Right hindlimb (tissue), 1 donor: ENCODE measurements at regions not wholly inside any gene's neighbourhood (a gene's known extent, or its start where the extent isn't known, plus 50 kb on each side); places are given as distances from the start of the nearest gene placed in this dataset.
"Not testable (repeated sequence)": the region's sequence is repeated elsewhere in the genome, so short reads cannot be mapped to it uniquely, and the experiment has no call there.

Source experiments
- DNase-seq: peaks from one replicate; pipeline ENCODE4 v3.0.0-alpha.2; 2018

GRCh38 chr2:109692013-109692743 lies 78.0 kb downstream of the SOWAHC start:
- DNase-seq = no peak

DNA sequence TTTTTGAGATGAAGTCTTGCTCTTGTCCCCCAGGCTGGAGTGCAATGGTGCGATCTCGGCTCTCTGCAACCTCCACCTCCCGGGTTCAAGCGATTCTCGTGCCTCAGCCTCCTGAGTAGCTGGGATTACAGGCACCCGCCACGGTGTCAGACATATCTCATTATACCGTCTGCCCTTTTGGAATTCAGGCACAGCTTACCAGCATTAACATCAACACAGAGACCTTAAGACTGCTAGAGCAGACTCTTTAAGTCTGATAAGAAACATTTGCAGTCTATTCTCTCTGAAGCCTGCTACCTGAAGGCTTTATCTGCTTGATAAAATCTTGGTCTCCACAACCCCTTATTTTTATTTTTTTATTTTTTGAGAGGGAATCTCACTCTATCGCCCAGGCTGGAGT lies 78.7 kb downstream of the SOWAHC start:
- not testable (repeated sequence) for DNase-seq

GRCh38 chr2:109693292-109693691 lies 79.1 kb downstream of the SOWAHC start:
- DNase-seq = not testable (repeated sequence)

DNA sequence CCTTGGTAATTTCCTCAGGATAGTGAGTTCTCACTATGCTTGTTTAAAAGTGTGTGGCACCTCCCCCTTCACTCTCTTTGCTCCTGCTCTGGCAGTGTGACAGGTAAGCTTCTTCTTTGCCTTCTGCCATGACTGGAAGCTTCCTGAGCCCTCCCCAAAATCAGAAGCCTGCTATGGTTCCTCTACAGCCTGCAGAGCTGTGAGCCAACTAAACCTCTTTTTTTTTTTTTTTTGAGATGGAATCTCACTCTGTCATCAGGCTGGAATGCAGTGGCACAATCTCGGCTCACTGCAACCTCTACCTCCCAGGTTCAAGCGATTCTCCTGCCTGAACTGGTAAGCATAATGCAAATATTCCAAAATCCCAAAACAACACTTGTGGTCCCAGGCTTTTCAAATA lies 80.0 kb downstream of the SOWAHC start:
- DNase-seq = no peak

- DNase-seq = no peak
Observed at GRCh38 chr2:109695290-109695689, 81.1 kb downstream of the SOWAHC start.

GRCh38 chr2:109699646-109700045 lies 85.5 kb downstream of the SOWAHC start:
- no peak for DNase-seq

DNA sequence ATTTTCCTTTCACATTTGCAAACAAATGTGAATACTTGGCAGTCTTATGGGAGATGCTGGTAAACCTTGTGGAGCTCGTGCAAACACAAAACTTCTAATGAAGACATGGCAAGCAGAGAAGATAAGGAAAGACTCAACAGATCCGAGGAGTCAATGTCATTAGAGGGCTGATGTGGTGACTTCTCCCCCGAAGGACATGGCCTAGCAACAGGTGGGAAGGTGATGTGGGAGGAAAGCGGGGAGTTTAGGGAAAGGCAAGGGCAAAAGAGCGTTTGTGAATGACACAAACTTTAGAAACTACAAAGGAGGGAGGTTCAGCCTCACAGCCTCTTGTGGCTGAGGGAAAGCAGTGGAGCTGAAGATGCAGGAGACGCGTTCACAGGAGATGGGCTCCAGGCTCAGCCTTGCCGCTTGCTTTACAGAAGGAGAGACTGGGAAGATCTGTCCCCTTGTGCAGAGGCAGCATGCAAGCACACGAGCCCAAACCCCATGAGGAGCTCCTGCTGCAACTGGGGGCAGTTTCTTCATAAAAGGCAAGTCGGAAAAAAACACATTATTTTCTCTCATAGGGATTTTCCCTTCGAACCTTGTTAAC lies 86.6 kb downstream of the SOWAHC start:
- no peak for DNase-seq

GRCh38 chr2:109701362-109701761 lies 87.2 kb downstream of the SOWAHC start:
- DNase-seq = no peak

DNA sequence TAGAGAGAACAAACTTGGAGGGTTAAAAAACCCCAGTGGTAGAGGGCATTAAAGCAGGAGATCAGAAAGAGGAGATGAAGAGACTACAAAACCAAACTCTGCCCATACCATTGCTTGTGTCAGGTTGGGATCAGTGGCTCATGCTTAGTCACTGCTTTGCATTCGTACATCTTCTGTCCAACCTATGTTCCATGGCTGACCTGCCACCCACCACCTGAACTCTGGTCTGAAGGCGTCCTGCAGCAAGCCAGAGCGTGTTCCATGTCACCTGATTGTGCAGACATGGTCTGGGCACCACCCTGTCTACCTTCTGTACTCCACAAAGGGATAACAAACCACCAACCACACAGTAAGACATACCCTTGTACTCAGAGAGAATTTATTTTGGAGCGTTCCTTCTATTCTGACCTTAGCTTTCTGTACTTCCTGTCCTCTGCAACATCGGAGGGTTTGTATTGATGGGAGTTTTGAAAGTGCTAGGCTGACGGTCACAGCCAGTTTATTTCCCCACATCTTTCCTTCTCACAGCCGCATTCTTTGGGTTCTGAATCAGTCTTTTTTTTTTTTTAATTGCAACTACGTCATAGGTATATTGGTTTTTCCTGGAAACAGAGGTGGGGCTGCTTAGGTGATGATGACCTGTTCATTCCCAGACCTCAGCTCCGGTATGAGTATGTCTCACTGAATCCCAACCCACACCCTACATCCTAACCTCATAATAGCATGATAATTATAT lies 88.3 kb downstream of the SOWAHC start:
- no peak for DNase-seq

GRCh38 chr2:109703077-109703476 lies 88.9 kb downstream of the SOWAHC start:
- no peak for DNase-seq

DNA sequence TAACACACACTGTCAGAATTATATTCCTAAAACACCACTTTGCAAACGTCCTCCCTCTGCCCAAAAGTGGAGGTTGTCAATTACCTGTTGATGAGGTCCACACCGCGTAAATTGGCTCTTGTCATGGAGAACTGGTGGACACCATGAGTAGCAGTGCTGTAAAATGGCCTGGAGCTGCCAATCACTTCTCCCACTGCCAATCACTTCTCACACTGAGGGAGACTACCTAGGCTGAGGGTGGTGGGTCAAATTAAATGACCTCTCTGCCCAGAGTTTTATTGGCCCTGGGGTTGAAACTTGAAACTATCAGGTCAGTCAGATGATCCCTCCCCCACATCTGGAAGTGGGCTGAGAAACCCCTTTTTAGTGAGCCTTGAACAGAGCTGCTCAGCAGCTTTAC lies 89.6 kb downstream of the SOWAHC start:
- DNase-seq = no peak

DNA sequence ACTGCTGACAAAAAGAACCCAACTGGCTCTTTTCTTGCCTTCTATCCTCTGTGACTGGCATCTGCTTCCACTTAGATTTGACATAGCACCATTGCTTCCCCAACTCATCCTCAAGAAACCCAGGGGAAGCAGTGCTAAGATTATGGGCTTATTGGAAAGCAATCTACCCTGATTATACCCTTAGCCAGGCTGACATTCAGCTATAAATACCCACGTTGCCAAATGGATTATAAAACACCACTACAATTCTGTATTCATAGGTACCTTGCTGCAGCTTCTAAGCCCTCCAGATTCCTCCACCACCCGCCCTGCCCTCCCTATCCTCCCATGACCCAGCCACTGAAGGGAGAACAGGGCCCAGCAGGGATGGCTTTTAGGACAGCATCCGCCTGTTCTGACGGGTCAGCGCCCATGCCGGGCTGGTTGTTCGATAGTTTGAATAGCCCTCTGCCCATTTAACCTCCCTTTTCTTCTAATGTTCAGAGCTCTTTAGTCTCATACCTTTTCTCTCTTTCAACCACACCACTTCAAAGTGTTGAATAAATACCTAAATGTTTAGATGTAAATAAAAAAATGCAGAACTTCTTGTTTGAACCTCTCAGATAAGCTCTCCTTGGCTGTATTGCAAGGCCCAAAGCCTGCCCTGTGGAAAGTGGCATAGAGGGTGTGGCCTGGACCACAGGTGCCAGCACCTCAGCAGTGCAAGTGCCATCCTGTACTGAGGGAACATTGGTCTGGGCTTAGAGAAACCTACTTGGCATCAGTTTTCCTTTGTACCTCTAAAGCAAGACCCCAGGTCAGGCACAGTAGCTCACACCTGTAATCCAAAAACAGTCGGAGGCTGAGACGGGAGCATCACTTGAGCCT lies 86.6 kb upstream of the RGPD5 start:
- DNase-seq = no peak

GRCh38 chr2:109710505-109711229 lies 83.4 kb upstream of the RGPD5 start:
- no peak for DNase-seq

GRCh38 chr2:109711230-109712122 lies 82.6 kb upstream of the RGPD5 start:
- DNase-seq = no peak

DNA sequence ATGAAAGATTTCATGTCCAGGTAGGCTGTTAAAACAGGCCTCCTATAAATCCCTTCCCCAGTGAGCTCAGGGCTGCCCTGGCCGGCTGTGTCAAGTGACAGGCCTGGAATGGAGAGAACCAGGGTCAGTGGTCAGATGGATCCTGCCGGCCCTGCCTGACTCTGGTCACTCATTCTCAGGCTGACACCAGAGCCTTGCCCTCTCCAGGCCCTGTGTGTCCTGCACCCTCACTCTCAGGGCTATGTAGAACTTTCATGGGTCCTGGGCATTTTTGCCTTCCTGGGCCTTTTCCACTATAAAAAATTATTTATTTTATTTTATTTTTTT lies 82.0 kb upstream of the RGPD5 start:
- no peak for DNase-seq

DNA sequence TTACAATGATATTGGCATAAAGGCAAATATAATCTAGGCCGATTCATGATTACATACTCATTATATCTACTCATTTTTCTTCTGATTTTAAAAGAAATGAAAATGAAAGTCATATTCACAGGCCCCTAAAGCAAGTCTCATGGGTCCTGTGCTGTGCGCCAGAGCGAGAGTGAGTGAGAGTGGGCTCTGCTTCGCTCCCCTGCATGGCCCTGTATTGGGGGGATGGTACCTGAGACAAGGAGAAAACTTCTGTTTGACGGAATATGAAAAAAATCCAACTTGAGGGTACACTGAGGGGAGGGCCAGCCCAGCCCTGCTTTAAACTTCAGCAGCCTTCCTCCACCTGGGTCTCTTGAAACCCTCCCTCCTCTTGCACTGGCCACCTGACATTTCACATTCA lies 81.4 kb upstream of the RGPD5 start:
- DNase-seq = no peak

- no peak for DNase-seq
Observed at GRCh38 chr2:109715313-109715805, 78.7 kb upstream of the RGPD5 start.

GRCh38 chr2:109716596-109716995 lies 77.5 kb upstream of the RGPD5 start:
- not testable (repeated sequence) for DNase-seq

DNA sequence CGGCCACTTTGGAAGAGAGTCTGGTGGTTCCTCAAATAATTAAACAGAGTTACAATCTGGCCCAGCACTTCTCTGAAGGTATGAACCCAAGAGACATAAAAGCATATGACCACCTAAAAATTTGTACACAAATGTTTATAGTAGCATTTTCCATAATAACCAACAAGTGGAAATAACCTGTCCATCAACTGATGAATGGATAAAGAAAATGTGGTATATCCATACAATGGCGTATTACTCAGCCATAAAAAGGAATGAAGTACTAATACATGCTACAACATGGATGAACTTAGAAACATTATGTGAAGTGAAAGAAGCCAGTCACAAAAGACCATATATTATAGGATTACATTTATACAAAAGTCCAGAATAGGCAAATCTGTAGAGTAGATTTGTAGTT lies 76.0 kb upstream of the RGPD5 start:
- no peak for DNase-seq

DNA sequence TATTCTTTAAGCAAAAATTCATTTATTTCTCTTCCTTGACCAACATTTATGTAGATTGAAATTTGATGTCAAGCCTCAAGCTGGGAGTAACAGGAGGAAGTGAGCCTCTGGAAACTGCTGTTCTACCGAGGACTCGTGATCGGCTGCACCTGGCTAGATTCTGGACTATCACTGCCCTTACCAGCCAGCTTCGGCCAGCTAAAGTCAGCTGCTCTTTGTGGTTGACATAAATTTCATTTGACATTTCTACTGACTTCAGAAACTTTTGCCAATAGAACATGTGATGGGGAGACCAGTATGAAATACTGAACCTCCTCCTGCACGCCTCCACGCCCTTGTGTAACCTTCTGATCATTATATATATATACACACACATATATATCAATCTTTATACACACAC lies 74.2 kb upstream of the RGPD5 start:
- no peak for DNase-seq

DNA sequence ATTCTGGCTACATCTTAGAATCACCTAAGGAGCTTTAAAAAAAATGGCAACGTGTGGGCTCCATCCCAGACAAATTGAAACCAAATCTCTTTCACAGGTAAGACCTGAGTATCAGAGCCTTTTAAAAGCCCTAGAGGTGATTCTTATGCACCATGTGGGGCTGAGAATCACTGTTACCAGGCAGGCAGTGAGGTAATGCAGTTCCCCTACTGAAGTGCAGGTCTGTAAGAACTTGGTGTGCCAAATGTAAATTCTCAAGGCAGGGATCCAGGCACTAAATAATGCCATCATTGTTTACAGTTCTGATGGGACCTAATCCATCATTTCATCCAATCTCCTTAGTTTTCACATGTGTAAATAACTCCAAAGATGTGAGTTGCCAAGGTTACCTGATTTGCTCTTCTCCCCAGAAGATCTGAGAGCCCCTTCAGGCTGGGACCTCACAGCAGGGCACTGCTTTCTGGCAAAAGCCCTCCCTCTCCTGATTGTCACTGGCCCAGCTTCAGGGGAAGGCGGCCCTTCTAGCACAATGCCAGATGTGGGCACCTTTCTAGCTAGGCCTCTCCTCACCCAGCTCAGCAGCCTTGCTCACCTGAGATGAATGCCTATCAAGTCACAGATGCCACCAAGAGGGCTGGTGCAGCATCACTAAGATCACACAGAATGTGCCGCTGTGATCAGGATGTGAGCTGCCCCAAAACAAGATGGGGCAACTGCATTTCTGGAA lies 73.6 kb upstream of the RGPD5 start:
- DNase-seq = no peak
